OCI-LY1 (cell line): ENCODE measurements at regions not wholly inside any gene's neighbourhood (a gene's known extent, or its start where the extent isn't known, plus 50 kb on each side); places are given as distances from the start of the nearest gene placed in this dataset.

Source experiments
- H2AFZ ChIP-seq: fragments of 200-600 bp; sonication (generic), shearing (Covaris generic); 2 replicates; pipeline ENCODE4 v1.6.0; 2014; ENCODE audit warnings: antibody characterized with exemption, mild to moderate bottlenecking, low read length
- H3F3A ChIP-seq: fragments of 200-600 bp; sonication (generic), shearing (Covaris generic); 2 replicates; pipeline ENCODE4 v1.6.0; 2014; ENCODE audit warnings: mild to moderate bottlenecking, antibody characterized with exemption, low read length, moderate library complexity; ENCODE audit not compliant: insufficient read depth
- H3K27ac ChIP-seq: fragments of 200-600 bp; sonication (generic); 2 replicates; pipeline ENCODE4 v1.5.1; 2014; ENCODE audit warnings: low read length, mixed run types, mild to moderate bottlenecking, low read depth; ENCODE audit not compliant: poor library complexity, severe bottlenecking
- H3K27me3 ChIP-seq: fragments of 200-600 bp; sonication (generic); 2 replicates; pipeline ENCODE4 v1.6.0; 2014; ENCODE audit warnings: antibody characterized with exemption, mild to moderate bottlenecking, low read length, moderate library complexity; ENCODE audit not compliant: insufficient read depth
- H3K36me3 ChIP-seq: fragments of 200-600 bp; sonication (generic); 2 replicates; pipeline ENCODE4 v1.6.1; 2014; ENCODE audit warnings: mild to moderate bottlenecking, antibody characterized with exemption, low read length, moderate library complexity, mixed read lengths; ENCODE audit not compliant: insufficient read depth
- H3K4me1 ChIP-seq: fragments of 200-600 bp; sonication (generic); 2 replicates; pipeline ENCODE4 v1.5.1; 2014; ENCODE audit warnings: mild to moderate bottlenecking, low read length, moderate library complexity; ENCODE audit not compliant: insufficient read depth, severe bottlenecking
- H3K4me2 ChIP-seq: fragments of 200-600 bp; sonication (generic), shearing (Covaris generic); 2 replicates; pipeline ENCODE4 v1.6.1; 2014; ENCODE audit warnings: low read length
- H3K4me3 ChIP-seq: fragments of 200-600 bp; sonication (generic); 2 replicates; pipeline ENCODE4 v1.5.1; 2014; ENCODE audit warnings: low read length, low read depth, mild to moderate bottlenecking, mixed read lengths; ENCODE audit not compliant: poor library complexity, severe bottlenecking
- H3K79me2 ChIP-seq: fragments of 200-600 bp; shearing (Covaris generic); 2 replicates; pipeline ENCODE4 v1.6.1; 2016; ENCODE audit warnings: mixed run types, low read length, mixed read lengths; ENCODE audit not compliant: insufficient read depth
- H3K9ac ChIP-seq: fragments of 200-600 bp; sonication (generic), shearing (Covaris generic); 2 replicates; pipeline ENCODE4 v1.6.1; 2014; ENCODE audit warnings: mild to moderate bottlenecking, low read length, mixed read lengths
- H3K9me2 ChIP-seq: fragments of 200-600 bp; sonication (generic), shearing (Covaris generic); 2 replicates; pipeline ENCODE4 v1.6.1; 2014; ENCODE audit warnings: low read depth, mild to moderate bottlenecking, low read length, mixed read lengths
- H3K9me3 ChIP-seq: fragments of 200-600 bp; shearing (Covaris generic); 2 replicates; pipeline ENCODE4 v1.6.1; 2014; ENCODE audit warnings: low read length, mixed read lengths
- H4K20me1 ChIP-seq: fragments of 200-600 bp; sonication (generic), shearing (Covaris generic); 2 replicates; pipeline ENCODE4 v1.6.0; 2016; ENCODE audit warnings: mild to moderate bottlenecking, low read length; ENCODE audit not compliant: insufficient read depth
- CTCF ChIP-seq: fragments of 200-600 bp; sonication (generic), shearing (Covaris generic); IDR thresholded peaks from 2 replicates; pipeline ENCODE4 v1.5.1; 2017; ENCODE audit warnings: mild to moderate bottlenecking, antibody characterized with exemption, low read length, moderate library complexity, mixed read lengths
- EZH2 ChIP-seq: fragments of 200-600 bp; sonication (generic), shearing (Covaris generic); IDR thresholded peaks from 2 replicates; pipeline ENCODE4 v1.8.0; 2017; ENCODE audit warnings: borderline replicate concordance, mixed run types, mild to moderate bottlenecking, antibody characterized with exemption, low read length, moderate library complexity, mixed read lengths

- Histone ChIP-seq H3K9me2 (no peaks in the 10 kb centered on the region), H3K4me3 (no peak overlapping the region), H3F3A (no peaks in the 10 kb centered on the region), H3K4me2 (no peak overlapping the region), H4K20me1 (no peaks in the 10 kb centered on the region), H3K36me3 (no peaks in the 10 kb centered on the region), H3K27ac (no peak overlapping the region), H2AFZ (no peak overlapping the region), H3K27me3 (no peaks in the 10 kb centered on the region), H3K9me3 (no peaks in the 10 kb centered on the region), H3K4me1 (no peaks in the 10 kb centered on the region), H3K9ac (no peak overlapping the region), H3K79me2 (no peaks in the 10 kb centered on the region)
- TF ChIP-seq EZH2 (no peak), CTCF (no peak)
These were observed 554.4 kb downstream of the IRX1 start for GRCh38 chr5:4150067-4150466.

GRCh38 chr5:4156153-4156552, 560.5 kb downstream of the IRX1 start:
- H3K79me2 ChIP-seq: no peaks in the 10 kb centered on the region

GRCh38 chr5:4156889-4157288, 561.3 kb downstream of the IRX1 start:
- Histone ChIP-seq H3K4me3 (no peak overlapping the region), H3K4me1 (no peaks in the 10 kb centered on the region), H3F3A (no peaks in the 10 kb centered on the region), H4K20me1 (no peaks in the 10 kb centered on the region), H3K4me2 (no peak overlapping the region), H3K79me2 (no peaks in the 10 kb centered on the region), H3K27ac (no peak overlapping the region), H3K9me3 (no peaks in the 10 kb centered on the region), H3K27me3 (no peaks in the 10 kb centered on the region; the same call in 1 of the 2 replicates), H3K36me3 (no peaks in the 10 kb centered on the region), H2AFZ (no peak overlapping the region), H3K9ac (no peak overlapping the region), H3K9me2 (no peaks in the 10 kb centered on the region)
- no peak for TF ChIP-seq EZH2
- TF ChIP-seq CTCF: no peak

More at GRCh38 chr5:4156153-4156552, 560.5 kb downstream of the IRX1 start:
- Histone ChIP-seq H3K36me3 (no peaks in the 10 kb centered on the region), H3K4me3 (no peak overlapping the region), H3K4me2 (no peak overlapping the region), H3K4me1 (no peaks in the 10 kb centered on the region), H3K9ac (no peak overlapping the region), H3K27ac (no peak overlapping the region), H3F3A (no peaks in the 10 kb centered on the region), H3K9me2 (no peaks in the 10 kb centered on the region), H3K9me3 (no peaks in the 10 kb centered on the region), H2AFZ (no peak overlapping the region), H3K27me3 (no peaks in the 10 kb centered on the region; the same call in 1 of the 2 replicates), H4K20me1 (no peaks in the 10 kb centered on the region)
- no peak for TF ChIP-seq CTCF
- no peak for TF ChIP-seq EZH2
